Osteoblast (primary cell): ENCODE measurements at regions not wholly inside any gene's neighbourhood (a gene's known extent, or its start where the extent isn't known, plus 50 kb on each side); places are given as distances from the start of the nearest gene placed in this dataset.

Experiments used
- DNase-seq: peaks from one replicate; pipeline ENCODE4 v3.0.0; 2011; ENCODE audit warnings: low spot score, mixed read lengths; ENCODE audit not compliant: insufficient read length; ENCODE audit errors: missing footprints
- H2AFZ ChIP-seq: 2 replicates; pipeline ENCODE4 v1.6.0; 2011; ENCODE audit warnings: mild to moderate bottlenecking, low read length
- H3K27ac ChIP-seq: 2 replicates; pipeline ENCODE4 v1.5.1; 2011; ENCODE audit warnings: mild to moderate bottlenecking, low read depth, low read length, moderate library complexity
- H3K27me3 ChIP-seq: 2 replicates; pipeline ENCODE4 v1.6.0; 2012; ENCODE audit warnings: mild to moderate bottlenecking, control low read depth, inconsistent platforms, low read length, moderate library complexity; ENCODE audit not compliant: insufficient read depth
- H3K36me3 ChIP-seq: 2 replicates; pipeline ENCODE4 v1.5.1; 2011; ENCODE audit warnings: mild to moderate bottlenecking, low read length, control low read depth, moderate library complexity; ENCODE audit not compliant: insufficient read depth
- H3K4me1 ChIP-seq: 2 replicates; pipeline ENCODE4 v1.5.1; 2011; ENCODE audit warnings: mild to moderate bottlenecking, low read length, control low read depth, moderate library complexity; ENCODE audit not compliant: insufficient read depth
- H3K4me2 ChIP-seq: 2 replicates; pipeline ENCODE4 v1.6.0; 2011; ENCODE audit warnings: mild to moderate bottlenecking, low read length; ENCODE audit not compliant: insufficient read depth
- H3K4me3 ChIP-seq: fragments of 200-600 bp; sonication (generic); 3 replicates; pipeline ENCODE4 v1.5.1; 2012; ENCODE audit warnings: mild to moderate bottlenecking, low read length, inconsistent platforms; ENCODE audit not compliant: insufficient read depth
- H3K79me2 ChIP-seq: 2 replicates; pipeline ENCODE4 v1.6.0; 2012; ENCODE audit warnings: mild to moderate bottlenecking, low read length, control low read depth, inconsistent platforms; ENCODE audit not compliant: insufficient read depth
- H3K9me3 ChIP-seq: 2 replicates; pipeline ENCODE4 v1.5.1; 2011; ENCODE audit warnings: low read depth, low read length, control low read depth
- H4K20me1 ChIP-seq: 2 replicates; pipeline ENCODE4 v1.6.0; 2012; ENCODE audit warnings: mild to moderate bottlenecking, low read length, control low read depth; ENCODE audit not compliant: insufficient read depth
- CTCF ChIP-seq: IDR thresholded peaks from 2 replicates; pipeline ENCODE4 v1.5.1; 2011; ENCODE audit warnings: mild to moderate bottlenecking, low read depth, low read length, moderate library complexity; ENCODE audit errors: extremely low read depth

- DNase-seq: no peak
- Histone ChIP-seq H3K4me3 (no peak overlapping the region), H3K36me3 (no peaks in the 10 kb centered on the region), H2AFZ (no peak overlapping the region), H3K4me2 (no peak overlapping the region), H3K4me1 (no peaks in the 10 kb centered on the region), H3K79me2 (no peaks in the 10 kb centered on the region), H3K27me3 (no peaks in the 10 kb centered on the region), H4K20me1 (no peaks in the 10 kb centered on the region), H3K9me3 (no peaks in the 10 kb centered on the region), H3K27ac (no peak overlapping the region)
- TF ChIP-seq CTCF: no peak
Observed at GRCh38 chr4:13202701-13203100, 281.4 kb downstream of the RAB28 start.

- no peak for TF ChIP-seq CTCF
- H3K36me3 ChIP-seq: no peaks in the 10 kb centered on the region
Observed at GRCh38 chr4:13201241-13201640, 282.9 kb downstream of the RAB28 start.

GRCh38 chr4:13196721-13197120 is 287.4 kb downstream of the RAB28 start:
- Histone ChIP-seq H3K4me2 (no peak overlapping the region), H3K9me3 (no peaks in the 10 kb centered on the region), H3K27me3 (no peaks in the 10 kb centered on the region), H2AFZ (no peak overlapping the region), H3K4me1 (no peaks in the 10 kb centered on the region), H3K36me3 (no peaks in the 10 kb centered on the region), H3K79me2 (no peaks in the 10 kb centered on the region), H3K4me3 (no peak overlapping the region), H4K20me1 (no peaks in the 10 kb centered on the region), H3K27ac (no peak overlapping the region)
- no peak for DNase-seq
- TF ChIP-seq CTCF: no peak

More at GRCh38 chr4:13201241-13201640, 282.9 kb downstream of the RAB28 start:
- H2AFZ ChIP-seq: no peak overlapping the region
- H3K4me1 ChIP-seq: no peaks in the 10 kb centered on the region
- no peak overlapping the region for H3K27ac ChIP-seq
- H3K27me3 ChIP-seq: no peaks in the 10 kb centered on the region
- DNase-seq: no peak
- H3K79me2 ChIP-seq: no peaks in the 10 kb centered on the region
- H3K9me3 ChIP-seq: no peaks in the 10 kb centered on the region
- H3K4me2 ChIP-seq: no peak overlapping the region
- no peak overlapping the region for H3K4me3 ChIP-seq
- H4K20me1 ChIP-seq: no peaks in the 10 kb centered on the region

- Histone ChIP-seq H2AFZ (no peak overlapping the region), H4K20me1 (no peaks in the 10 kb centered on the region), H3K4me2 (no peak overlapping the region), H3K9me3 (no peaks in the 10 kb centered on the region), H3K79me2 (no peaks in the 10 kb centered on the region), H3K27me3 (no peaks in the 10 kb centered on the region), H3K36me3 (no peaks in the 10 kb centered on the region), H3K4me3 (no peak overlapping the region), H3K4me1 (no peaks in the 10 kb centered on the region), H3K27ac (no peak overlapping the region)
- DNase-seq: no peak
- no peak for TF ChIP-seq CTCF
Observed at GRCh38 chr4:13193662-13194061, 290.5 kb downstream of the RAB28 start.
